ENCODE measurements at regions not wholly inside any gene's neighbourhood (a gene's known extent, or its start where the extent isn't known, plus 50 kb on each side); places are given as distances from the start of the nearest gene placed in this dataset.

DNA sequence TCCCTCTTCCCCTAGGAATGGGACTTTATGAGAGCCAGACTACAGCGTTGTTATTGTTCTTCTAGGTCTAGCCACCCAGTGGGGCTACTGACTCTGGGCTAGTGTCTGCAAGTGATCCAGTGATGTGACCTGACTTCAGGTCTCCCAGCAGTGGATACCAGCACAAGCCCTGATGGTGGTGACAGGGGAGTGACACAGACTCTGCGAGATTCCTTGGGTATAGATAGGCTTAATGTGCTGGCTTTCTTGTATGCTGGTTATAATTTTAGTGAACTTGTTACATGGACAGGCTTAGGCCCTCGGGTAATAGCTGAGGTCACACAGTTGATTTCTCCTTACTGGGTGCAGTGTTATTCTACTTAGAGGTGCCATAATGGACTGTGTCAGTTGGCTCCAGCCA lies 106.9 kb downstream of the TBC1D30 start:
- TF ChIP-seq, protein P1, sequence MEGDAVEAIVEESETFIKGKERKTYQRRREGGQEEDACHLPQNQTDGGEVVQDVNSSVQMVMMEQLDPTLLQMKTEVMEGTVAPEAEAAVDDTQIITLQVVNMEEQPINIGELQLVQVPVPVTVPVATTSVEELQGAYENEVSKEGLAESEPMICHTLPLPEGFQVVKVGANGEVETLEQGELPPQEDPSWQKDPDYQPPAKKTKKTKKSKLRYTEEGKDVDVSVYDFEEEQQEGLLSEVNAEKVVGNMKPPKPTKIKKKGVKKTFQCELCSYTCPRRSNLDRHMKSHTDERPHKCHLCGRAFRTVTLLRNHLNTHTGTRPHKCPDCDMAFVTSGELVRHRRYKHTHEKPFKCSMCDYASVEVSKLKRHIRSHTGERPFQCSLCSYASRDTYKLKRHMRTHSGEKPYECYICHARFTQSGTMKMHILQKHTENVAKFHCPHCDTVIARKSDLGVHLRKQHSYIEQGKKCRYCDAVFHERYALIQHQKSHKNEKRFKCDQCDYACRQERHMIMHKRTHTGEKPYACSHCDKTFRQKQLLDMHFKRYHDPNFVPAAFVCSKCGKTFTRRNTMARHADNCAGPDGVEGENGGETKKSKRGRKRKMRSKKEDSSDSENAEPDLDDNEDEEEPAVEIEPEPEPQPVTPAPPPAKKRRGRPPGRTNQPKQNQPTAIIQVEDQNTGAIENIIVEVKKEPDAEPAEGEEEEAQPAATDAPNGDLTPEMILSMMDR (conservative IDR thresholded peaks at IDR 0.05): no peak
- no peak for TF ChIP-seq ZFX (IDR thresholded peaks at IDR 0.05)
